ENCODE measurements at regions not wholly inside any gene's neighbourhood (a gene's known extent, or its start where the extent isn't known, plus 50 kb on each side); places are given as distances from the start of the nearest gene placed in this dataset.
"Not testable (repeated sequence)": the region's sequence is repeated elsewhere in the genome, so short reads cannot be mapped to it uniquely, and the experiment has no call there.

- Mint-ChIP-seq H3K27me3 (ENCODE audit: unreplicated experiment) (no peaks in the 10 kb centered on the region), H3K27ac (ENCODE audit: unreplicated experiment) (no peak overlapping the region), H3K9me3 (ENCODE audit: unreplicated experiment) (no peaks in the 10 kb centered on the region), H3K4me1 (ENCODE audit: unreplicated experiment) (peaks cover 6% of the 10 kb centered on the region), H3K36me3 (ENCODE audit: low read depth, unreplicated experiment) (no peaks in the 10 kb centered on the region), H3K4me3 (ENCODE audit: unreplicated experiment) (no peak overlapping the region)
- TF ChIP-seq CTCF (IDR thresholded peaks at IDR 0.05; ENCODE audit: unreplicated experiment) = no peak
- DNase-seq (ENCODE audit: low spot score) = no peak
These were observed 275.2 kb upstream of the CNR1 start for GRCh38 chr6:88441346-88441745.

GRCh38 chr6:88428068-88428467 lies 261.9 kb upstream of the CNR1 start:
- Mint-ChIP-seq H3K9me3 (ENCODE audit: unreplicated experiment) (no peaks in the 10 kb centered on the region), H3K27ac (ENCODE audit: unreplicated experiment) (no peak overlapping the region), H3K36me3 (ENCODE audit: low read depth, unreplicated experiment) (no peaks in the 10 kb centered on the region), H3K27me3 (ENCODE audit: unreplicated experiment) (no peaks in the 10 kb centered on the region), H3K4me3 (ENCODE audit: unreplicated experiment) (no peak overlapping the region), H3K4me1 (ENCODE audit: unreplicated experiment) (no peaks in the 10 kb centered on the region)
- no peak for TF ChIP-seq CTCF (IDR thresholded peaks at IDR 0.05; ENCODE audit: unreplicated experiment)
- DNase-seq (ENCODE audit: low spot score) = no peak

GRCh38 chr6:88426005-88426404 lies 259.9 kb upstream of the CNR1 start:
- Mint-ChIP-seq H3K27ac (ENCODE audit: unreplicated experiment) (no peak overlapping the region), H3K4me1 (ENCODE audit: unreplicated experiment) (no peaks in the 10 kb centered on the region), H3K27me3 (ENCODE audit: unreplicated experiment) (no peaks in the 10 kb centered on the region), H3K36me3 (ENCODE audit: low read depth, unreplicated experiment) (no peaks in the 10 kb centered on the region), H3K4me3 (ENCODE audit: unreplicated experiment) (no peak overlapping the region), H3K9me3 (ENCODE audit: unreplicated experiment) (no peaks in the 10 kb centered on the region)
- TF ChIP-seq CTCF (IDR thresholded peaks at IDR 0.05; ENCODE audit: unreplicated experiment) = no peak
- DNase-seq (ENCODE audit: low spot score) = no peak

- H3K36me3 Mint-ChIP-seq (ENCODE audit: low read depth, unreplicated experiment) = no peaks in the 10 kb centered on the region
- no peak for TF ChIP-seq CTCF (IDR thresholded peaks at IDR 0.05; ENCODE audit: unreplicated experiment)
- no peaks in the 10 kb centered on the region for H3K4me1 Mint-ChIP-seq (ENCODE audit: unreplicated experiment)
- no peaks in the 10 kb centered on the region for H3K9me3 Mint-ChIP-seq (ENCODE audit: unreplicated experiment)
- no peak overlapping the region for H3K4me3 Mint-ChIP-seq (ENCODE audit: unreplicated experiment)
- H3K27me3 Mint-ChIP-seq (ENCODE audit: unreplicated experiment) = no peaks in the 10 kb centered on the region
- no peak for DNase-seq (ENCODE audit: low spot score)
- no peak overlapping the region for H3K27ac Mint-ChIP-seq (ENCODE audit: unreplicated experiment)
These were observed 256.7 kb upstream of the CNR1 start for GRCh38 chr6:88422831-88423230.

DNA sequence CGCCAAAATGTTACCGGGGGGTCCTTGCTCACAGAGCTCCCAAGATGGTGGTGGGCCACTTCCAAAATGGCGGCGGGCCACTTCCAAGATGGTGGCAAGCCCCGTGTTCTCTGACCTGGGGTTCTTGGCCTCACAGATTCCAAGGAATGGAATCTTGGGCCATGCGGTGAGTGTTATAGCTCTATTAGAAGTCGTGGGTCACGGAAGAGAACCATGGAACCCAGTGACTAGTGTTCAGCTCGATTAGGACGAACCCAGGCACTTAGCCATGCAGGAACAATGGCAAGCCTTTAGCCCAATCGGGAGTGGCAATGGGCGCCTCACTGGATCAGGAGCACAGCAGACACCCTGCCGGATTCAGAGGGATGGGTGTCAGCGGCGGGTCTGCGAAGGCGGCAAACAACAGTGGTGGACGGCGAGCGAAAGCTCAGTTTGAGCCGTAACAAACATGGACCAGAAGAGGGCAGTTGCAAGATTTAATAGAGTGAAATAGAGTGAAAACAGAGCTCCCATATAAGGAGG lies 254.9 kb upstream of the CNR1 start:
- H3K4me3 Mint-ChIP-seq (ENCODE audit: unreplicated experiment); H3K4me1 Mint-ChIP-seq (ENCODE audit: unreplicated experiment); H3K27me3 Mint-ChIP-seq (ENCODE audit: unreplicated experiment); DNase-seq (ENCODE audit: low spot score); H3K9me3 Mint-ChIP-seq (ENCODE audit: unreplicated experiment); H3K36me3 Mint-ChIP-seq (ENCODE audit: low read depth, unreplicated experiment); H3K27ac Mint-ChIP-seq (ENCODE audit: unreplicated experiment): not testable (repeated sequence)

GRCh38 chr6:88418921-88419810 lies 253.0 kb upstream of the CNR1 start:
- H3K27me3 Mint-ChIP-seq (ENCODE audit: unreplicated experiment) = not testable (repeated sequence)

DNA sequence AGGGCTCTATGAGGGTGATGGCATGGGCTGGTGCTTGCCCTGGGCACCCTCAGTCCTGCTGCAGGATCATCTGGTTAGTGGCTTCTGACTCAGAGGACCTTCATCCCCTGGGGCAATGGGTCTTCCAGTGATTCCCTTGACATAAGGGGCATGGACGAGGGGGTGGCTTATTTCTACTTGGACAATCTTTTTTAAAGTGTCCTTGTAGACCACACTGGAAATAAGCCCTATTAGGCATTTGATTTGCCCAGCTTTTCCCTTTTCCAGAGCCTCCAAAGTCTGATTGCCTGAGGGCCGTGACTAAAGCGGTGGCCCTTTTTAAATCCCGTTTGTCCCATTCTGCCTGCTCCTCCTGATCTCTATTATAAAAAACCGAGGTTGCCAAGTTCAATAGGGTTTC lies 251.2 kb upstream of the CNR1 start:
- not testable (repeated sequence) for H3K27me3 Mint-ChIP-seq (ENCODE audit: unreplicated experiment); H3K27ac Mint-ChIP-seq (ENCODE audit: unreplicated experiment); H3K4me1 Mint-ChIP-seq (ENCODE audit: unreplicated experiment)

More at GRCh38 chr6:88418921-88419810, 253.0 kb upstream of the CNR1 start:
- H3K27ac Mint-ChIP-seq (ENCODE audit: unreplicated experiment); H3K4me3 Mint-ChIP-seq (ENCODE audit: unreplicated experiment); H3K4me1 Mint-ChIP-seq (ENCODE audit: unreplicated experiment); H3K36me3 Mint-ChIP-seq (ENCODE audit: low read depth, unreplicated experiment); H3K9me3 Mint-ChIP-seq (ENCODE audit: unreplicated experiment); DNase-seq (ENCODE audit: low spot score): not testable (repeated sequence)

More for the DNA sequence above, 251.2 kb upstream of the CNR1 start:
- not testable (repeated sequence) for H3K4me3 Mint-ChIP-seq (ENCODE audit: unreplicated experiment); DNase-seq (ENCODE audit: low spot score); H3K9me3 Mint-ChIP-seq (ENCODE audit: unreplicated experiment); H3K36me3 Mint-ChIP-seq (ENCODE audit: low read depth, unreplicated experiment)

Measured in endothelial cell (in vitro differentiated cells).